NT2/D1 (cell line): ENCODE measurements at regions not wholly inside any gene's neighbourhood (a gene's known extent, or its start where the extent isn't known, plus 50 kb on each side); places are given as distances from the start of the nearest gene placed in this dataset.

Experiments used
- SUZ12 ChIP-seq: IDR thresholded peaks from 2 replicates; pipeline ENCODE4 v1.6.1; 2011; ENCODE audit not compliant: insufficient read length, insufficient read depth; ENCODE audit errors: extremely low read depth
- YY1 ChIP-seq: IDR thresholded peaks from 2 replicates; pipeline ENCODE4 v1.6.1; 2011; ENCODE audit not compliant: insufficient read length, insufficient read depth
- ZNF274 ChIP-seq: IDR thresholded peaks from 2 replicates; pipeline ENCODE4 v1.6.1; 2011; ENCODE audit warnings: mild to moderate bottlenecking, low read depth, low read length

DNA sequence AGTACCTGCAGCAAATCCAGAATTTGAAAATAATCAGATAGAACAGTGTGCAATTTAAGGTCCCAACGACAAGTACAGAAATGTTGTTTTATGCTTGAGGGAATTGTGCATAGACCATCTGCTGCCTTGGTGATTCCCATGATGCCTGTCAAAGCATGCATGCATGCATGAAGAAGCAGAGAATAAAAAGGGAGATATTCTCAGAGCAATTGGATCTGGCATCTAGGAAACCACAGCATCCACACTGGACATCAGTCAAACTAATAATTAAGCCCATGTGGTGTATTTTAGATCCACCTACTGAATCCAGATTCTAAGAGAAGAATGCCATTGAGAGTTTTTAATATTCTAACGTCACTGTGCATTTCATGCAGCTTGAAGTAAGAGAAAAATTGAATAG lies 361.2 kb downstream of the FSIP2 start:
- TF ChIP-seq ZNF274 (no peak), SUZ12 (no peak), YY1 (no peak)
